ENCODE measurements at regions not wholly inside any gene's neighbourhood (a gene's known extent, or its start where the extent isn't known, plus 50 kb on each side); places are given as distances from the start of the nearest gene placed in this dataset.

DNA sequence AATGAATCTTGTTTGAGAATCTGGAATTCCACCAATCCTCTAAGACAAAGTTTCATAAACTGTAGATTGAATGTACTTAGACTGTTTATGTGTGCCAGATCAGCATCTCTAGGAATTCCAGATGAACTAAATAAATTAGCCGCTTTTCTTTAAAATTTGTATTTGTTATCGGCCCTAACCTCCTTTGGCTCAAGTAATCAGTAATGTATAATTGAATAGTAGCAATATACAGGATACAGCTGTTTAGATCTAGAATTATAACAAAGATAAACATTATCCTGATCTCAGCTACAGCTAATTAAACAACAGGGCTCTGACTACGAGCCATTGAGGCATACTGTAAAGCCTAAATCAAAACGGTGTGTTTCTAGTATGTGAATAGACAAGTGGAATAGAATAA, 120.3 kb downstream of the CYB561 start:
- TF ChIP-seq EZH2 (IDR thresholded peaks at IDR 0.05): no peak
- no peak for TF ChIP-seq POLR2AphosphoS5 (IDR thresholded peaks at IDR 0.05; ENCODE audit: borderline replicate concordance, low read depth, low read length)
- no peak for TF ChIP-seq FOXP2 (optimal IDR thresholded peaks at IDR 0.05; ENCODE audit: control extremely low read depth, extremely low read length, insufficient read depth)
